ENCODE measurements at regions not wholly inside any gene's neighbourhood (a gene's known extent, or its start where the extent isn't known, plus 50 kb on each side); places are given as distances from the start of the nearest gene placed in this dataset.

- no peak for TF ChIP-seq CTCF (IDR thresholded peaks at IDR 0.05; ENCODE audit: unreplicated experiment)
- H3K9me3 Mint-ChIP-seq (ENCODE audit: unreplicated experiment) = no peaks in the 10 kb centered on the region
- intact Hi-C loops (cut with micrococcal nuclease) = no loop called here
- no peak overlapping the region for H3K27ac Mint-ChIP-seq (ENCODE audit: low read depth, unreplicated experiment)
- H3K36me3 Mint-ChIP-seq (ENCODE audit: insufficient read depth, unreplicated experiment) = no peaks in the 10 kb centered on the region
- ChIA-PET POLR2A (no interaction called here), CTCF (no interaction called here)
- DNase-seq (ENCODE audit: unreplicated experiment) = no peak
- H3K4me1 Mint-ChIP-seq (ENCODE audit: insufficient read depth, unreplicated experiment) = peaks cover 5% of the 10 kb centered on the region
- no TSS peak for BruUV-seq (replicated peaks)
- no peak overlapping the region for H3K4me3 Mint-ChIP-seq (ENCODE audit: unreplicated experiment)
- no peaks in the 10 kb centered on the region for H3K27me3 Mint-ChIP-seq (ENCODE audit: insufficient read depth, unreplicated experiment)
These were observed 1399.9 kb upstream of the SLC39A10 start for GRCh38 chr2:194257095-194257494.

DNA sequence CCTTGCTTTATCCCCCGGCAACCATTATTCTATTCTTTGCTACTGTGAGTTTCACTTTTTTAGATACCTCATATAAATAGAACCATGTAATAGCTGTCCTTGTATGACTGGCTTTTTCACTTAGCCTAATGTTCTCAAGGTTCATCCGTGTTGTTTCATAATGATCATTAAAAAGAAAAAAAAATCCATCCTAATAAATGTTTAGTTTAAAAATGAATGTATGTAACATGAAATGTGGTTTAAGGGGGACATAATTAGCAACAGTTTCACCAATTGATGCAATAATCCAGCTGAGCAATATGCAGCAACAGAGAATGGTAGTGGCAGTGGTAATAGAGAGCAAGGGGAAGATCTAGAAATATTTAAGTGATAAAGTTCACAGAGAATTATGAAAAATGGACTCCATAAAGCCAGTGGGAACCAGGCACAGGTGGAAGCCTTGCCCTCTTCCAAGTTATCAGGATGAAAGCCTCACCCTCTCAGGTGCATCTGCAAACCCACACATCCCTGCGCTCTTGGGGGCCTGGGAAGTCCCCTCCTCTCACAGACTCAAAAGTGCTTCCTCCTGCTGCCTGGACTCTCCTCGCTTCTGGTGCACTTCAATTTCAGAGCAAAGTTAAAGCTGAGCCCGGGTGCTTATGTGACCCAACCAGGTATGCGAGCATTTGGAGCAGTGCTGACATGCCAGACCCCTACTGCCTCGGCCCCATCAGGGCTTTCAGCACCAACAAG, 1403.3 kb upstream of the SLC39A10 start:
- no peak for TF ChIP-seq CTCF (IDR thresholded peaks at IDR 0.05; ENCODE audit: unreplicated experiment)
- H3K4me3 Mint-ChIP-seq (ENCODE audit: unreplicated experiment) = no peak overlapping the region
- H3K4me1 Mint-ChIP-seq (ENCODE audit: insufficient read depth, unreplicated experiment) = peaks cover 5% of the 10 kb centered on the region
- no peak overlapping the region for H3K27ac Mint-ChIP-seq (ENCODE audit: low read depth, unreplicated experiment)
- no TSS peak for BruUV-seq (replicated peaks)
- ChIA-PET POLR2A (no interaction called here), CTCF (no interaction called here)
- no peak for DNase-seq (ENCODE audit: unreplicated experiment)
- no peaks in the 10 kb centered on the region for H3K27me3 Mint-ChIP-seq (ENCODE audit: insufficient read depth, unreplicated experiment)
- H3K9me3 Mint-ChIP-seq (ENCODE audit: unreplicated experiment) = no peaks in the 10 kb centered on the region
- intact Hi-C loops (cut with micrococcal nuclease) = no loop called here
- no peaks in the 10 kb centered on the region for H3K36me3 Mint-ChIP-seq (ENCODE audit: insufficient read depth, unreplicated experiment)

GRCh38 chr2:194252127-194252526, 1404.9 kb upstream of the SLC39A10 start:
- H3K27ac Mint-ChIP-seq (ENCODE audit: low read depth, unreplicated experiment) = no peak overlapping the region
- CTCF ChIA-PET = no interaction called here

DNA sequence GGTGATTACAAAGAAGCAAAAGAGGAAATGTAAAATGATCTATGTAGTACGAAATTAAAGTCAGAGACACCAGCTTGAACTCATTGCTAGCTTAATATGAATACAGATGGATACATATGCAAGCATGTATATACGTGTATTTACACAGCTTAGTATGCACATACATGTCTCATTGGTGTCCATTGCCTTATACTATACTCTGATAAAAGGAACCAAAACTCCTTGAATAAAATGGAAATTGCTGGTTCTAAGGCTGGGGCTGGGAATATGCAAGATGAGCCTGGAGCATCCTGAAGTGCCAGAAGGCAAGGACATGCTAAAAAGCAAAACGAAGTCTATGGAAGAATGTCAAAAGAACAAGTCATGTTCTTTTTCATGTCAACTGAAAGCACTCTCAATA, 1424.4 kb upstream of the SLC39A10 start:
- Mint-ChIP-seq H3K27ac (ENCODE audit: low read depth, unreplicated experiment) (no peak overlapping the region), H3K36me3 (ENCODE audit: insufficient read depth, unreplicated experiment) (no peaks in the 10 kb centered on the region), H3K9me3 (ENCODE audit: unreplicated experiment) (no peaks in the 10 kb centered on the region), H3K4me3 (ENCODE audit: unreplicated experiment) (no peak overlapping the region), H3K27me3 (ENCODE audit: insufficient read depth, unreplicated experiment) (no peaks in the 10 kb centered on the region), H3K4me1 (ENCODE audit: insufficient read depth, unreplicated experiment) (no peaks in the 10 kb centered on the region)
- intact Hi-C loops (cut with micrococcal nuclease) = no loop called here
- no peak for DNase-seq (ENCODE audit: unreplicated experiment)
- BruUV-seq (replicated peaks) = no TSS peak
- ChIA-PET POLR2A (no interaction called here), CTCF (no interaction called here)
- TF ChIP-seq CTCF (IDR thresholded peaks at IDR 0.05; ENCODE audit: unreplicated experiment) = no peak

More at GRCh38 chr2:194252127-194252526, 1404.9 kb upstream of the SLC39A10 start:
- intact Hi-C loops (cut with micrococcal nuclease) = no loop called here
- H3K36me3 Mint-ChIP-seq (ENCODE audit: insufficient read depth, unreplicated experiment) = no peaks in the 10 kb centered on the region
- TF ChIP-seq CTCF (IDR thresholded peaks at IDR 0.05; ENCODE audit: unreplicated experiment) = no peak
- peaks cover 3% of the 10 kb centered on the region for H3K4me1 Mint-ChIP-seq (ENCODE audit: insufficient read depth, unreplicated experiment)
- H3K27me3 Mint-ChIP-seq (ENCODE audit: insufficient read depth, unreplicated experiment) = no peaks in the 10 kb centered on the region
- POLR2A ChIA-PET = no interaction called here
- no peak overlapping the region for H3K4me3 Mint-ChIP-seq (ENCODE audit: unreplicated experiment)
- BruUV-seq (replicated peaks) = no TSS peak
- peak; percentile 7 for DNase-seq (ENCODE audit: unreplicated experiment)
- no peaks in the 10 kb centered on the region for H3K9me3 Mint-ChIP-seq (ENCODE audit: unreplicated experiment)
